ENCODE measurements at regions not wholly inside any gene's neighbourhood (a gene's known extent, or its start where the extent isn't known, plus 50 kb on each side); places are given as distances from the start of the nearest gene placed in this dataset.

GRCh38 chr5:51573835-51574234, 190.6 kb downstream of the ISL1 start:
- TF ChIP-seq GATA3 (IDR thresholded peaks at IDR 0.05; ENCODE audit: low read depth, low read length) (no peak), GATA2 (IDR thresholded peaks at IDR 0.05; ENCODE audit: low read depth, low read length) (no peak)
